GM13977 (cell line): ENCODE measurements at regions not wholly inside any gene's neighbourhood (a gene's known extent, or its start where the extent isn't known, plus 50 kb on each side); places are given as distances from the start of the nearest gene placed in this dataset.

Source experiments
- DNase-seq: peaks from one replicate; pipeline ENCODE4 v3.0.0; 2012; ENCODE audit warnings: low spot score
- CTCF ChIP-seq: IDR thresholded peaks from 2 replicates; pipeline ENCODE4 v1.5.1; 2012; ENCODE audit warnings: mild to moderate bottlenecking, control low read depth; ENCODE audit not compliant: insufficient read depth; ENCODE audit errors: extremely low read depth, missing control alignments
- in situ Hi-C: fragments of 300-500 bp; cut with MboI; formaldehyde crosslinking; loops from one replicate; pipeline ENCODE4 v1.12.0; 2022; ENCODE audit warnings: low sequenced_read_pairs, low pct_unique_long_range_greater_than_20kb, mixed read lengths, inconsistent platforms; ENCODE audit not compliant: unreplicated experiment

- no peak for TF ChIP-seq CTCF
- in situ Hi-C loops = no loop called here
Measured at GRCh38 chr4:78682070-78682469, 94.1 kb upstream of the BMP2K start.

GRCh38 chr4:78683352-78683751, 92.8 kb upstream of the BMP2K start:
- no peak for TF ChIP-seq CTCF
- no peak for DNase-seq
- in situ Hi-C loops = no loop called here

More at GRCh38 chr4:78682070-78682469, 94.1 kb upstream of the BMP2K start:
- DNase-seq = no peak

- TF ChIP-seq CTCF = no peak
- in situ Hi-C loops = no loop called here
- DNase-seq = no peak
Measured at GRCh38 chr4:78684325-78685079, 91.6 kb upstream of the BMP2K start.

- TF ChIP-seq CTCF = no peak
- no peak for DNase-seq
- in situ Hi-C loops = no loop called here
Measured at GRCh38 chr4:78687818-78688217, 88.3 kb upstream of the BMP2K start.

GRCh38 chr4:78688366-78688765, 87.8 kb upstream of the BMP2K start:
- TF ChIP-seq CTCF = no peak
- in situ Hi-C loops = no loop called here
- no peak for DNase-seq

GRCh38 chr4:78689261-78689660, 86.9 kb upstream of the BMP2K start:
- in situ Hi-C loops = no loop called here
- no peak for DNase-seq
- TF ChIP-seq CTCF = no peak
